HCT116 (cell line): ENCODE measurements at regions not wholly inside any gene's neighbourhood (a gene's known extent, or its start where the extent isn't known, plus 50 kb on each side); places are given as distances from the start of the nearest gene placed in this dataset.

Experiments used
- ATAC-seq: fragments of 200-7000 bp; cut with Tn5 transposase; 2 replicates; pipeline ENCODE4 v1.9.1; 2020; ENCODE audit warnings: mild to moderate bottlenecking, moderate library complexity
- BruUV-seq: library from RNA; stranded (reverse); fragments of 400-500 nt; replicated peaks from 2 replicates; lab custom pipeline; 2021; lab: Mats Ljungman, UMichigan
- CTCF ChIA-PET: fragments of 300-600 bp; sonication (Branson Sonifier 250); formaldehyde crosslinking; loops from one replicate; lab custom pipeline; 2021; ENCODE audit warnings: antibody characterized with exemption; lab: Charles Lee
- POLR2A ChIA-PET: fragments of 300-600, 350-600 bp; sonication (Branson Sonifier 250); formaldehyde crosslinking; loops from one replicate; lab custom pipeline; 2021; ENCODE audit warnings: antibody characterized with exemption; lab: Charles Lee
- RAD21 ChIA-PET, 2 experiments: fragments of 300-600 bp; sonication (Branson Sonifier 250); formaldehyde crosslinking; loops; one replicate each; lab custom pipeline; 2023; ENCODE audit warnings: low total read pairs in 2 of 2; ENCODE audit not compliant: uncharacterized antibody in 2 of 2, unreplicated experiment in 2 of 2, low non-redundant PET in 1 of 2; lab: Charles Lee
- DNase-seq: peaks from one replicate; pipeline ENCODE4 v3.0.0-alpha.2; 2010; ENCODE audit warnings: low read depth, low spot score
- H2AFZ ChIP-seq: fragments of 200-600 bp; shearing (Covaris generic), sonication (generic); 2 replicates; pipeline ENCODE4 v1.6.1; 2017; ENCODE audit warnings: low read depth, mixed run types, mixed read lengths, antibody characterized with exemption, low read length; ENCODE audit not compliant: poor library complexity, severe bottlenecking
- H3K27ac ChIP-seq: 2 replicates; pipeline ENCODE4 v1.5.1; 2012; ENCODE audit warnings: low read depth, low read length
- H3K27me3 ChIP-seq: fragments of 200-600 bp; sonication (generic); 2 replicates; pipeline ENCODE4 v1.6.1; 2016; ENCODE audit warnings: mixed run types, low read length, mixed read lengths; ENCODE audit not compliant: insufficient read depth
- H3K36me3 ChIP-seq, 2 experiments: fragments of 200-500 bp in 1 of 2; fragments of 200-600 bp in 1 of 2; sonication (Bioruptor generic) in 1 of 2; sonication (generic) in 1 of 2; 2 replicates each; pipeline versions ENCODE4 v1.5.1 to v1.6.1; 2014 to 2016; ENCODE audit warnings: low read length in 2 of 2, inconsistent platforms in 1 of 2, mixed read lengths in 1 of 2, mixed run types in 1 of 2; ENCODE audit not compliant: insufficient read depth in 2 of 2, control insufficient read depth in 1 of 2
- H3K4me1 ChIP-seq, 2 experiments: fragments of 200-600 bp in 1 of 2; sonication (generic) in 1 of 2; 2 replicates each; pipeline versions ENCODE4 v1.5.1 to v1.6.1; 2012 to 2017; ENCODE audit warnings: low read length in 2 of 2, inconsistent platforms in 1 of 2, mild to moderate bottlenecking in 1 of 2, mixed read lengths in 1 of 2, mixed run types in 1 of 2, moderate library complexity in 1 of 2; ENCODE audit not compliant: insufficient read depth in 2 of 2, control insufficient read depth in 1 of 2
- H3K4me2 ChIP-seq: fragments of 200-600 bp; sonication (generic); 2 replicates; pipeline ENCODE4 v1.6.1; 2017; ENCODE audit warnings: mixed run types, low read length, mixed read lengths
- H3K4me3 ChIP-seq, 2 experiments: fragments of 200-600 bp in 1 of 2; sonication (generic) in 1 of 2; replicated peaks in 1 of 2; 2 replicates each; pipeline ENCODE4 v1.5.1; 2011 to 2016; ENCODE audit warnings: low read length in 2 of 2, control low read depth in 1 of 2, low read depth in 1 of 2, mild to moderate bottlenecking in 1 of 2, mixed read lengths in 1 of 2, mixed run types in 1 of 2
- H3K79me2 ChIP-seq: fragments of 200-600 bp; sonication (generic); 2 replicates; pipeline ENCODE4 v1.6.1; 2017; ENCODE audit warnings: mild to moderate bottlenecking, mixed run types, low read length, moderate library complexity, mixed read lengths; ENCODE audit not compliant: insufficient read depth
- H3K9ac ChIP-seq: fragments of 200-600 bp; sonication (generic); 2 replicates; pipeline ENCODE4 v1.6.1; 2016; ENCODE audit warnings: low read length, mixed read lengths
- H3K9me2 ChIP-seq: fragments of 200-600 bp; sonication (generic), shearing (Covaris generic); 2 replicates; pipeline ENCODE4 v1.6.1; 2017; ENCODE audit warnings: mixed run types, mild to moderate bottlenecking, moderate library complexity; ENCODE audit not compliant: insufficient read depth
- H3K9me3 ChIP-seq, 2 experiments: fragments of 200-500 bp in 1 of 2; fragments of 200-600 bp in 1 of 2; sonication (Bioruptor generic) in 1 of 2; sonication (generic) in 1 of 2; 2 replicates each; pipeline ENCODE4 v1.6.1; 2014 to 2017; ENCODE audit warnings: low read length in 2 of 2, mixed read lengths in 2 of 2, inconsistent platforms in 1 of 2, low read depth in 1 of 2, mild to moderate bottlenecking in 1 of 2, mixed run types in 1 of 2, moderate library complexity in 1 of 2; ENCODE audit not compliant: control insufficient read depth in 1 of 2, insufficient read depth in 1 of 2
- H4K20me1 ChIP-seq: fragments of 200-600 bp; sonication (generic), shearing (Covaris generic); 2 replicates; pipeline ENCODE4 v1.6.1; 2017; ENCODE audit warnings: mixed run types, mild to moderate bottlenecking, moderate library complexity; ENCODE audit not compliant: insufficient read depth
- ATF3 ChIP-seq: IDR thresholded peaks from 2 replicates; pipeline ENCODE4 v1.6.1; 2012
- CBX3 ChIP-seq: IDR thresholded peaks from 2 replicates; pipeline ENCODE4 v1.6.1; 2012; ENCODE audit warnings: low read depth
- CEBPB ChIP-seq: IDR thresholded peaks from 2 replicates; pipeline ENCODE4 v1.6.1; 2012; ENCODE audit warnings: low read depth
- CTCF ChIP-seq, 3 experiments: fragments of 200-600 bp in 1 of 3; sonication (generic) in 1 of 3; IDR thresholded peaks in 2 of 3; conservative IDR thresholded peaks in 1 of 3; 2 replicates each; pipeline ENCODE4 v1.5.1; 2012 to 2017; ENCODE audit warnings: low read depth in 2 of 3, low read length in 2 of 3, antibody characterized with exemption in 1 of 3, borderline replicate concordance in 1 of 3, control low read depth in 1 of 3, mild to moderate bottlenecking in 1 of 3, mixed read lengths in 1 of 3, mixed run types in 1 of 3, moderate library complexity in 1 of 3; ENCODE audit not compliant: insufficient read depth in 1 of 3
- EGR1 ChIP-seq: IDR thresholded peaks from 2 replicates; pipeline ENCODE4 v1.6.1; 2012; ENCODE audit warnings: low read depth
- ELF1 ChIP-seq: IDR thresholded peaks from 2 replicates; pipeline ENCODE4 v1.6.1; 2012; ENCODE audit warnings: low read depth, borderline replicate concordance
- EZH2 ChIP-seq: fragments of 200-600 bp; sonication (generic); IDR thresholded peaks from 2 replicates; pipeline ENCODE4 v1.6.1; 2017; ENCODE audit warnings: antibody characterized with exemption, mixed run types
- EZH2phosphoT487 ChIP-seq: fragments of 200-600 bp; IDR thresholded peaks from 2 replicates; pipeline ENCODE4 v1.6.1; 2018; ENCODE audit warnings: antibody characterized with exemption, borderline replicate concordance
- POLR2AphosphoS5 ChIP-seq: IDR thresholded peaks from 2 replicates; pipeline ENCODE4 v1.6.1; 2011; ENCODE audit warnings: mild to moderate bottlenecking, low read depth, low read length, moderate library complexity
- SIN3A ChIP-seq: IDR thresholded peaks from 2 replicates; pipeline ENCODE4 v1.6.1; 2012; ENCODE audit warnings: low read depth
- SP1 ChIP-seq: IDR thresholded peaks from 2 replicates; pipeline ENCODE4 v1.6.1; 2012; ENCODE audit warnings: low read depth
- SRF ChIP-seq: IDR thresholded peaks from 2 replicates; pipeline ENCODE4 v1.6.1; 2012; ENCODE audit warnings: low read depth
- TCF7L2 ChIP-seq: IDR thresholded peaks from 2 replicates; pipeline ENCODE4 v1.7.0; 2011; ENCODE audit warnings: borderline replicate concordance, inconsistent platforms; ENCODE audit not compliant: insufficient read depth, insufficient read length; ENCODE audit errors: extremely low read depth
- YY1 ChIP-seq: IDR thresholded peaks from 2 replicates; pipeline ENCODE4 v1.6.1; 2011; ENCODE audit warnings: low read length, low read depth, moderate library complexity, mild to moderate bottlenecking; ENCODE audit not compliant: insufficient replicate concordance; ENCODE audit errors: extremely low read depth
- ZFX ChIP-seq: fragments of 450-650 bp; IDR thresholded peaks from 2 replicates; pipeline ENCODE4 v1.6.1; 2017
- ZNF274 ChIP-seq: fragments of 200-500 bp; sonication (Bioruptor generic); IDR thresholded peaks from 2 replicates; pipeline ENCODE4 v1.6.1; 2014; ENCODE audit warnings: mild to moderate bottlenecking, low read depth, low read length, inconsistent platforms
- intact Hi-C: fragments of 100-400 bp; cut with micrococcal nuclease; formaldehyde crosslinking; loops from 2 replicates; pipeline ENCODE4 v1.10.0; 2022
- TF ChIP-seq, protein P1 (sequence below): IDR thresholded peaks from 2 replicates; pipeline ENCODE4 v1.6.1; 2011; ENCODE audit warnings: mild to moderate bottlenecking, low read length, moderate library complexity; ENCODE audit not compliant: insufficient replicate concordance; ENCODE audit errors: extremely low read depth
- TF ChIP-seq, protein P2 (sequence below): IDR thresholded peaks from 2 replicates; pipeline ENCODE4 v1.6.1; 2012; ENCODE audit warnings: low read depth

- ATAC-seq = no peak
- Histone ChIP-seq H3K79me2 (no peaks in the 10 kb centered on the region), H3K4me1 (no peaks in the 10 kb centered on the region), H3K4me3 (no peak overlapping the region), H3K27ac (no peak overlapping the region), H3K36me3 (no peaks in the 10 kb centered on the region), H3K9me3 (no peaks in the 10 kb centered on the region), H3K4me2 (no peak overlapping the region), H2AFZ (no peak overlapping the region), H3K9me2 (no peaks in the 10 kb centered on the region), H3K9ac (no peak overlapping the region), H3K27me3 (no peaks in the 10 kb centered on the region), H4K20me1 (no peaks in the 10 kb centered on the region)
- RAD21 ChIA-PET = no interaction called here
- DNase-seq = no peak
- no TSS peak for BruUV-seq
- POLR2A ChIA-PET = no interaction called here
- intact Hi-C loops = no loop called here
- TF ChIP-seq SRF (no peak), EZH2phosphoT487 (no peak), SP1 (no peak), CTCF (IDR thresholded peaks at IDR 0.05 in 2 of 3, conservative IDR thresholded peaks at IDR 0.05 in 1 of 3; ENCODE audit: borderline replicate concordance in 1 of 3, insufficient read depth in 1 of 3, low read depth in 2 of 3, low read length in 2 of 3) (no peak), EZH2 (no peak), EGR1 (no peak), TCF7L2 (no peak), ATF3 (no peak), ELF1 (no peak), ZFX (no peak), POLR2AphosphoS5 (no peak), SIN3A (no peak), ZNF274 (no peak), CBX3 (no peak), CEBPB (no peak), YY1 (no peak)
- TF ChIP-seq, protein P1, sequence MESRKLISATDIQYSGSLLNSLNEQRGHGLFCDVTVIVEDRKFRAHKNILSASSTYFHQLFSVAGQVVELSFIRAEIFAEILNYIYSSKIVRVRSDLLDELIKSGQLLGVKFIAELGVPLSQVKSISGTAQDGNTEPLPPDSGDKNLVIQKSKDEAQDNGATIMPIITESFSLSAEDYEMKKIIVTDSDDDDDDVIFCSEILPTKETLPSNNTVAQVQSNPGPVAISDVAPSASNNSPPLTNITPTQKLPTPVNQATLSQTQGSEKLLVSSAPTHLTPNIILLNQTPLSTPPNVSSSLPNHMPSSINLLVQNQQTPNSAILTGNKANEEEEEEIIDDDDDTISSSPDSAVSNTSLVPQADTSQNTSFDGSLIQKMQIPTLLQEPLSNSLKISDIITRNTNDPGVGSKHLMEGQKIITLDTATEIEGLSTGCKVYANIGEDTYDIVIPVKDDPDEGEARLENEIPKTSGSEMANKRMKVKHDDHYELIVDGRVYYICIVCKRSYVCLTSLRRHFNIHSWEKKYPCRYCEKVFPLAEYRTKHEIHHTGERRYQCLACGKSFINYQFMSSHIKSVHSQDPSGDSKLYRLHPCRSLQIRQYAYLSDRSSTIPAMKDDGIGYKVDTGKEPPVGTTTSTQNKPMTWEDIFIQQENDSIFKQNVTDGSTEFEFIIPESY = no peak
- TF ChIP-seq, protein P2, sequence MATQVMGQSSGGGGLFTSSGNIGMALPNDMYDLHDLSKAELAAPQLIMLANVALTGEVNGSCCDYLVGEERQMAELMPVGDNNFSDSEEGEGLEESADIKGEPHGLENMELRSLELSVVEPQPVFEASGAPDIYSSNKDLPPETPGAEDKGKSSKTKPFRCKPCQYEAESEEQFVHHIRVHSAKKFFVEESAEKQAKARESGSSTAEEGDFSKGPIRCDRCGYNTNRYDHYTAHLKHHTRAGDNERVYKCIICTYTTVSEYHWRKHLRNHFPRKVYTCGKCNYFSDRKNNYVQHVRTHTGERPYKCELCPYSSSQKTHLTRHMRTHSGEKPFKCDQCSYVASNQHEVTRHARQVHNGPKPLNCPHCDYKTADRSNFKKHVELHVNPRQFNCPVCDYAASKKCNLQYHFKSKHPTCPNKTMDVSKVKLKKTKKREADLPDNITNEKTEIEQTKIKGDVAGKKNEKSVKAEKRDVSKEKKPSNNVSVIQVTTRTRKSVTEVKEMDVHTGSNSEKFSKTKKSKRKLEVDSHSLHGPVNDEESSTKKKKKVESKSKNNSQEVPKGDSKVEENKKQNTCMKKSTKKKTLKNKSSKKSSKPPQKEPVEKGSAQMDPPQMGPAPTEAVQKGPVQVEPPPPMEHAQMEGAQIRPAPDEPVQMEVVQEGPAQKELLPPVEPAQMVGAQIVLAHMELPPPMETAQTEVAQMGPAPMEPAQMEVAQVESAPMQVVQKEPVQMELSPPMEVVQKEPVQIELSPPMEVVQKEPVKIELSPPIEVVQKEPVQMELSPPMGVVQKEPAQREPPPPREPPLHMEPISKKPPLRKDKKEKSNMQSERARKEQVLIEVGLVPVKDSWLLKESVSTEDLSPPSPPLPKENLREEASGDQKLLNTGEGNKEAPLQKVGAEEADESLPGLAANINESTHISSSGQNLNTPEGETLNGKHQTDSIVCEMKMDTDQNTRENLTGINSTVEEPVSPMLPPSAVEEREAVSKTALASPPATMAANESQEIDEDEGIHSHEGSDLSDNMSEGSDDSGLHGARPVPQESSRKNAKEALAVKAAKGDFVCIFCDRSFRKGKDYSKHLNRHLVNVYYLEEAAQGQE = no peak
- CTCF ChIA-PET = no interaction called here
These were observed 156.5 kb downstream of the COL6A3 start for GRCh38 chr2:237257471-237257951.
